Astrocyte (in vitro differentiated cells and primary cell): ENCODE measurements at regions not wholly inside any gene's neighbourhood (a gene's known extent, or its start where the extent isn't known, plus 50 kb on each side); places are given as distances from the start of the nearest gene placed in this dataset.

Experiments
- EZH2 ChIP-seq: IDR thresholded peaks from 2 replicates; pipeline ENCODE4 v1.6.1; 2012; ENCODE audit warnings: mild to moderate bottlenecking, low read length, inconsistent platforms; ENCODE audit not compliant: insufficient read depth
- TF ChIP-seq, protein P1 (sequence below): IDR thresholded peaks from 2 replicates; pipeline ENCODE4 v1.5.1; 2011; ENCODE audit warnings: low read depth, mild to moderate bottlenecking, inconsistent platforms, low read length, moderate library complexity; ENCODE audit not compliant: insufficient read depth

DNA sequence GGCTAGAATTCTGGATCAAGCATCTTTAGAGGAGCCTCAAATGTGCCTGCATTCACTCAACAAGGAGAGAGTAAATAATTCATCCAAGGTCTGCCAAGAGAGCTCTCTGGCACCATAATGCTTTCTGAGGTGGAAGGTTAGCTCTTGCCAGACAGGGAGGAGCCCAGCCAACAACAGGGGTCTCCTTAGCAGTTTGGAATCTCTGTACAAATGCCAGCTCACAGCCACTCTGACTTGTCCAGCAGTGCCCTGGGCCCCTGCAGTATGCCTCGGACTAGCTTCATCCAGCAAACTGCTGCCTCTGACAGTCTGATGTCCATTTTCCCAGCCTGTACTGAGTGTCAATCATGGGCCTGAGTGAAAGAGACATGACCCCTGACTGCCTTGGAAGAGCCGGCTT, 127.2 kb upstream of the SLC44A1 start:
- TF ChIP-seq, protein P1, sequence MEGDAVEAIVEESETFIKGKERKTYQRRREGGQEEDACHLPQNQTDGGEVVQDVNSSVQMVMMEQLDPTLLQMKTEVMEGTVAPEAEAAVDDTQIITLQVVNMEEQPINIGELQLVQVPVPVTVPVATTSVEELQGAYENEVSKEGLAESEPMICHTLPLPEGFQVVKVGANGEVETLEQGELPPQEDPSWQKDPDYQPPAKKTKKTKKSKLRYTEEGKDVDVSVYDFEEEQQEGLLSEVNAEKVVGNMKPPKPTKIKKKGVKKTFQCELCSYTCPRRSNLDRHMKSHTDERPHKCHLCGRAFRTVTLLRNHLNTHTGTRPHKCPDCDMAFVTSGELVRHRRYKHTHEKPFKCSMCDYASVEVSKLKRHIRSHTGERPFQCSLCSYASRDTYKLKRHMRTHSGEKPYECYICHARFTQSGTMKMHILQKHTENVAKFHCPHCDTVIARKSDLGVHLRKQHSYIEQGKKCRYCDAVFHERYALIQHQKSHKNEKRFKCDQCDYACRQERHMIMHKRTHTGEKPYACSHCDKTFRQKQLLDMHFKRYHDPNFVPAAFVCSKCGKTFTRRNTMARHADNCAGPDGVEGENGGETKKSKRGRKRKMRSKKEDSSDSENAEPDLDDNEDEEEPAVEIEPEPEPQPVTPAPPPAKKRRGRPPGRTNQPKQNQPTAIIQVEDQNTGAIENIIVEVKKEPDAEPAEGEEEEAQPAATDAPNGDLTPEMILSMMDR = no peak
- no peak for TF ChIP-seq EZH2
